Tibial nerve (tissue), 3 donors: ENCODE measurements at regions not wholly inside any gene's neighbourhood (a gene's known extent, or its start where the extent isn't known, plus 50 kb on each side); places are given as distances from the start of the nearest gene placed in this dataset.

Experiments
- POLR2A ChIP-seq, 2 donors: fragments of 450-650 bp; IDR thresholded peaks; one replicate each; pipeline ENCODE4 v1.6.1; 2017; ENCODE audit warnings: antibody characterized with exemption in 2 of 2, mild to moderate bottlenecking in 2 of 2, moderate library complexity in 2 of 2
- TF ChIP-seq, protein P1 (sequence below), 5 experiments: fragments of 200-600 bp in 3 of 5; fragments of 450-650 bp in 2 of 5; sonication (generic) in 3 of 5; IDR thresholded peaks; one replicate each; pipeline ENCODE4 v1.5.1; 2016 to 2019; ENCODE audit warnings: antibody characterized with exemption in 5 of 5, mild to moderate bottlenecking in 3 of 5, moderate library complexity in 2 of 5

DNA sequence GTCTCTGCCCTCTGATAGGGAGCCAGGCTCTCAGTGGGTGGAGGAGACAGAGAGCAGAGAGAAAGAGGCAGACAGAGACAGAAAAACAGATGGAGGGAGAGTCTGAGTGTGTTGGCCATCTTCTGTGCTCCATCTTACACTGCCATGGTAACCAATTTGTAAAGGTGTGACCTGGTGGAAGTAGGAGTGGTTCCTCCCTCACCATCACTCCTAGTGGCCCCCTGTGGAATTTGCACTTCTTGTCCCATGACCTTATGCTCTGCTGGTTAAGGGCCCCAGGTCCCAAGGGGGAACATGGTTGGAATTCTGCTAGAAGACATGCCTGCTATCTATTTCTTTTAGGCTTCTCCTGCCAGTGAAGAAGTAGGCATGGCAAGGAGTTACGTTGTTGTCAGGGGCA lies 376.7 kb upstream of the CCDC196 start:
- TF ChIP-seq, protein P1, sequence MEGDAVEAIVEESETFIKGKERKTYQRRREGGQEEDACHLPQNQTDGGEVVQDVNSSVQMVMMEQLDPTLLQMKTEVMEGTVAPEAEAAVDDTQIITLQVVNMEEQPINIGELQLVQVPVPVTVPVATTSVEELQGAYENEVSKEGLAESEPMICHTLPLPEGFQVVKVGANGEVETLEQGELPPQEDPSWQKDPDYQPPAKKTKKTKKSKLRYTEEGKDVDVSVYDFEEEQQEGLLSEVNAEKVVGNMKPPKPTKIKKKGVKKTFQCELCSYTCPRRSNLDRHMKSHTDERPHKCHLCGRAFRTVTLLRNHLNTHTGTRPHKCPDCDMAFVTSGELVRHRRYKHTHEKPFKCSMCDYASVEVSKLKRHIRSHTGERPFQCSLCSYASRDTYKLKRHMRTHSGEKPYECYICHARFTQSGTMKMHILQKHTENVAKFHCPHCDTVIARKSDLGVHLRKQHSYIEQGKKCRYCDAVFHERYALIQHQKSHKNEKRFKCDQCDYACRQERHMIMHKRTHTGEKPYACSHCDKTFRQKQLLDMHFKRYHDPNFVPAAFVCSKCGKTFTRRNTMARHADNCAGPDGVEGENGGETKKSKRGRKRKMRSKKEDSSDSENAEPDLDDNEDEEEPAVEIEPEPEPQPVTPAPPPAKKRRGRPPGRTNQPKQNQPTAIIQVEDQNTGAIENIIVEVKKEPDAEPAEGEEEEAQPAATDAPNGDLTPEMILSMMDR (IDR thresholded peaks at IDR 0.05), result no peak
- no peak for TF ChIP-seq POLR2A (IDR thresholded peaks at IDR 0.05)
